MCF 10A (cell line): ENCODE measurements at regions not wholly inside any gene's neighbourhood (a gene's known extent, or its start where the extent isn't known, plus 50 kb on each side); places are given as distances from the start of the nearest gene placed in this dataset.

Experiments used
- BruUV-seq: library from RNA; stranded (reverse); fragments of 400-500 nt; replicated peaks from 2 replicates; lab custom pipeline; 2021; lab: Mats Ljungman, UMichigan
- CTCF ChIA-PET: fragments of 300-600 bp; sonication (Branson Sonifier 250); formaldehyde crosslinking; extraction: SDS; loops from one replicate; lab custom pipeline; 2021; ENCODE audit warnings: antibody characterized with exemption, inconsistent platforms; lab: Yijun Ruan, JAX
- POLR2A ChIA-PET: fragments of 300-600, 350-650 bp; sonication (Branson Sonifier 250); formaldehyde crosslinking; extraction: SDS; loops from one replicate; lab custom pipeline; 2020; ENCODE audit warnings: antibody characterized with exemption, inconsistent platforms; lab: Yijun Ruan, JAX
- DNase-seq: peaks from one replicate; pipeline ENCODE4 v3.0.0-alpha.2; 2018; ENCODE audit not compliant: unreplicated experiment
- H3K27ac Mint-ChIP-seq: one replicate; pipeline ENCODE4 v1.8.0; 2022; ENCODE audit warnings: mild to moderate bottlenecking, low read depth, mixed read lengths; ENCODE audit not compliant: unreplicated experiment
- H3K27me3 Mint-ChIP-seq: one replicate; pipeline ENCODE4 v1.8.0; 2022; ENCODE audit warnings: mixed read lengths; ENCODE audit not compliant: insufficient read depth, unreplicated experiment
- H3K36me3 Mint-ChIP-seq: one replicate; pipeline ENCODE4 v1.8.0; 2022; ENCODE audit warnings: mild to moderate bottlenecking, moderate library complexity, mixed read lengths; ENCODE audit not compliant: insufficient read depth, unreplicated experiment
- H3K4me1 Mint-ChIP-seq: one replicate; pipeline ENCODE4 v1.8.0; 2022; ENCODE audit warnings: mixed read lengths; ENCODE audit not compliant: insufficient read depth, unreplicated experiment
- H3K4me3 Mint-ChIP-seq: one replicate; pipeline ENCODE4 v1.8.0; 2022; ENCODE audit warnings: mild to moderate bottlenecking, moderate library complexity, mixed read lengths; ENCODE audit not compliant: unreplicated experiment
- H3K9me3 Mint-ChIP-seq: one replicate; pipeline ENCODE4 v1.8.0; 2022; ENCODE audit warnings: mixed read lengths; ENCODE audit not compliant: unreplicated experiment
- intact Hi-C: fragments of 100-400 bp; cut with micrococcal nuclease; formaldehyde crosslinking; loops from 2 replicates; pipeline ENCODE4 v1.14.1; 2022
- TF ChIP-seq, protein P1 (sequence below): fragments of 200-600 bp; IDR thresholded peaks from one replicate; pipeline ENCODE4 v1.8.0; 2022; ENCODE audit warnings: antibody characterized with exemption, mild to moderate bottlenecking; ENCODE audit not compliant: unreplicated experiment

DNA sequence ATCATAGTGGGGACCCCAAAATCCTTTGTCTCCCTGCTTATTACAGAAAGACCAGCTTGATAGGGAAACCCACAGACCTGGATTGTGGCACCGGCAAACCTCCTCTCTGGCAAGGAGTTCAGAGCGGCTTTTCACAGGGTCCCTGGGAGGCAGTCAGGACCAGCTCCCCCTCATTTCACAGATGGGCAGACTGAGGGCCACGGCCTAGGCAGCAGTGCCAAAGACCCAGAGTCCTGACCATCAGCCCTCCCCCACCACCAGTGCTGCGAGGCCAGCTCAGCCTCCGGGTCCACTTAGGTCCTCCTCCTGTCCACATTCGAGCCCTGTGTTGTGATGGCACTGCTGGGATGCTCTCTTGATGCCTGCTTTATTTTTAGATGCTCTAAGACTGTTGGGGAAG is 57.2 kb downstream of the CAMK2N1 start:
- TF ChIP-seq, protein P1, sequence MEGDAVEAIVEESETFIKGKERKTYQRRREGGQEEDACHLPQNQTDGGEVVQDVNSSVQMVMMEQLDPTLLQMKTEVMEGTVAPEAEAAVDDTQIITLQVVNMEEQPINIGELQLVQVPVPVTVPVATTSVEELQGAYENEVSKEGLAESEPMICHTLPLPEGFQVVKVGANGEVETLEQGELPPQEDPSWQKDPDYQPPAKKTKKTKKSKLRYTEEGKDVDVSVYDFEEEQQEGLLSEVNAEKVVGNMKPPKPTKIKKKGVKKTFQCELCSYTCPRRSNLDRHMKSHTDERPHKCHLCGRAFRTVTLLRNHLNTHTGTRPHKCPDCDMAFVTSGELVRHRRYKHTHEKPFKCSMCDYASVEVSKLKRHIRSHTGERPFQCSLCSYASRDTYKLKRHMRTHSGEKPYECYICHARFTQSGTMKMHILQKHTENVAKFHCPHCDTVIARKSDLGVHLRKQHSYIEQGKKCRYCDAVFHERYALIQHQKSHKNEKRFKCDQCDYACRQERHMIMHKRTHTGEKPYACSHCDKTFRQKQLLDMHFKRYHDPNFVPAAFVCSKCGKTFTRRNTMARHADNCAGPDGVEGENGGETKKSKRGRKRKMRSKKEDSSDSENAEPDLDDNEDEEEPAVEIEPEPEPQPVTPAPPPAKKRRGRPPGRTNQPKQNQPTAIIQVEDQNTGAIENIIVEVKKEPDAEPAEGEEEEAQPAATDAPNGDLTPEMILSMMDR, result no peak
- no peak overlapping the region for H3K27ac Mint-ChIP-seq
- intact Hi-C loops, result no loop called here
- DNase-seq, result no peak
- ChIA-PET CTCF (interaction anchor here (0.5 to 1.3 kb wide), 5 partner anchors 52 to 392 kb away, joined by 3 to 6 read pairs (median 4); no protein-coding TSS in a partner anchor), POLR2A (interaction anchor here (0.9 kb wide), 1 partner anchor 10 kb away, joined by 5 read pairs; no protein-coding TSS in a partner anchor)
- H3K36me3 Mint-ChIP-seq, result no peaks in the 10 kb centered on the region
- H3K27me3 Mint-ChIP-seq, result no peaks in the 10 kb centered on the region
- BruUV-seq, result no TSS peak
- H3K9me3 Mint-ChIP-seq, result peaks cover 2% of the 10 kb centered on the region
- no peak overlapping the region for H3K4me3 Mint-ChIP-seq
- peaks cover 7% of the 10 kb centered on the region for H3K4me1 Mint-ChIP-seq

DNA sequence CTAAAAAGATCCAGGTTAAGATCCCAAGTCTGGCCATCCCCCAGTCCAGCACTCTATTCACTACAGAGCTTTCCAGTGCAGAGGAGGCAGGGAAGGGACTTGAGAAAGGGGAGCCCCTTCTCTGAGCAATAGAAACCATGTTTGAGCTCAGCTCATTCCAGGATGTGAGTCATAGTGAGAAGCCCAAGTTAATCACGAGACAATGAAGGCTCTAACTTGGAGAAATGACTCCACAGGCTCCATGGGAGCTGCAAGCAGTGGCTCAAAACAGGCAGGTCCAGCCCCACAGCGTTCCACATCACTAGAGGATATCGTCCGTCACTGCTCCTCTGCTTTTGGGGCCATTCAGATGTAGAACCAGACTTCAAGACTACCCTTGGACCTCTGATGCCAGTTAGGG is 59.1 kb downstream of the CAMK2N1 start:
- CTCF ChIA-PET, result no interaction called here
- Mint-ChIP-seq H3K4me1 (peaks cover 7% of the 10 kb centered on the region), H3K27me3 (no peaks in the 10 kb centered on the region), H3K36me3 (no peaks in the 10 kb centered on the region), H3K9me3 (peaks cover 14% of the 10 kb centered on the region), H3K27ac (no peak overlapping the region), H3K4me3 (no peak overlapping the region)
- BruUV-seq, result no TSS peak
- intact Hi-C loops, result no loop called here
- TF ChIP-seq, protein P1, result no peak
- DNase-seq, result peak; percentile 68
- POLR2A ChIA-PET, result no interaction called here

DNA sequence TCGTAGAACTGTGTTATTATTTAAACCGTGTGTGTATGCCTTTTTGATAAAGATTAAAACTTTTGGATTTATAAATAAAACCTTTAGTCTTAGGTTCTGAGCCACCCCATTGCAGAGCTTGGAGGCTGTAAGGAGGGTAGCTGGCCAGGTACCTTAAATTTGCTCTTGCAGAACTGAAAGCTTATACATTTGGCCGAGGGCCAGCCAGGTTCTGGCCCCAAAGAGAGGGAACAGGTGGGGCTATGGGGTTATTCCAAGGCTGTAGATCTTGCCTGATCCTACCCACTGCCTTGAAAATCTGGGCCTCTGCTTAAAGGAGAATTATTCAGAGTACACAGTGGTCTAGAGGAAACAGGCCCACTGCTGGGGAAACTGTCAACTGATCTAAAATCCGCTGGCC is 59.6 kb downstream of the CAMK2N1 start:
- H3K9me3 Mint-ChIP-seq, result peaks cover 19% of the 10 kb centered on the region
- POLR2A ChIA-PET, result no interaction called here
- H3K4me1 Mint-ChIP-seq, result peaks cover 7% of the 10 kb centered on the region
- no peak for DNase-seq
- no TSS peak for BruUV-seq
- TF ChIP-seq, protein P1, result no peak
- no peaks in the 10 kb centered on the region for H3K36me3 Mint-ChIP-seq
- CTCF ChIA-PET, result no interaction called here
- no peak overlapping the region for H3K27ac Mint-ChIP-seq
- intact Hi-C loops, result no loop called here
- no peak overlapping the region for H3K4me3 Mint-ChIP-seq
- H3K27me3 Mint-ChIP-seq, result peaks cover 5% of the 10 kb centered on the region

DNA sequence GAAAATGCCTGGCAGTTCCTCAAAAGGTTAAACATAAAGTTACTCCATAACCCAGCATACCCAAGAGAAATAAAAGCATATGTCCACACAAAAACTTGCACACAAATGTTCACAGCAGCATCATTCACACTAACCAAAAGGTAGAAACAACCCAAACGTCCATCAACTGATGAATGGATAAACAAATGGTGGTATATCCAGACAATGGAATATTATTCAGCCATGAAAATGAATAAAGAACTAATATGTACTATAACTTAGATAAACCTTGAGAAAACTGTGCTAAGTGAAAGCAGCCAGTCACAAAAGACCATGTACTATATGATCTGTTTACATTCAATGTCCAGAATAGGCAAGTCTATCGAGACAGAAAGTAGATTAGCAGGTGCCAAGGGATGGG is 60.4 kb downstream of the CAMK2N1 start:
- TF ChIP-seq, protein P1, result no peak
- Mint-ChIP-seq H3K36me3 (no peaks in the 10 kb centered on the region), H3K4me1 (peaks cover 7% of the 10 kb centered on the region), H3K27me3 (peaks cover 12% of the 10 kb centered on the region), H3K9me3 (peaks cover 26% of the 10 kb centered on the region), H3K27ac (no peak overlapping the region), H3K4me3 (no peak overlapping the region)
- CTCF ChIA-PET, result no interaction called here
- BruUV-seq, result no TSS peak
- no peak for DNase-seq
- intact Hi-C loops, result no loop called here
- POLR2A ChIA-PET, result no interaction called here
